ENCODE measurements at regions not wholly inside any gene's neighbourhood (a gene's known extent, or its start where the extent isn't known, plus 50 kb on each side); places are given as distances from the start of the nearest gene placed in this dataset.

DNA sequence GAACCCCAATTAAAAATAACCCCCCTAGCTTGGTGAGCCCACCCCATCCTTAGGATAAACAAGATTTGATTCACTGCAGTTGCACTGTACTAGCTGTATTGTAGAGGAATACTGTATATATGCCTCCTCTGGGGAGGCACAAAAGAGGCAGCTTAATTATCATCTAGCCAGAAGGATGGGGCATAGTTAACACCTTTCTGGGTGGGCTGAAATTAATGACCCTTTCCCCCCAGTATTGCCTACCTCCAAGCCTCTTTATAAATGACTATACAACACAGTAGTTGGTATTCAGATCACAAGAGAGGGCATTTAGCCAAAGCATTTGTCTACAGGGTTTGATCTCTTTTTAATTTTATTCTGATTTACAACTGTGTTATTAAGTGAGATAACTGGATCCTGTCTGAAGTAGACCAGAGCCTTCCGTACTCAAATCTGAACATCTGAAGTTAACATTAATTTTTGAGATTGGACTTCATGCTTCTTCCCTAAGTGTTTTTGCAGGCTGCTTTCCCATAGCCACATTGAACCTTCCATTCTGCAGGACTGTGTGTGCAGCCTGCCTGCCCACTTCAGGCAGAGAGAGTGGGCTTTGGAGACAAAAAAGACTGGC, 807.0 kb upstream of the ARRDC4 start:
- Histone ChIP-seq H2BK5ac (ENCODE audit: low read length) (no peak overlapping the region), H3K36me3 (replicated peaks in 1 of 2; ENCODE audit: control insufficient read depth in 2 of 2, insufficient read depth in 2 of 2, low read length in 2 of 2) (no peaks in the 10 kb centered on the region), H4K8ac (ENCODE audit: low read depth, low read length) (no peak overlapping the region), H3K4me3 (ENCODE audit: low read length in 2 of 2) (no peak overlapping the region), H3K9me3 (replicated peaks in 1 of 2; ENCODE audit: control insufficient read depth in 2 of 2, insufficient read depth in 1 of 2, low read depth in 1 of 2, low read length in 2 of 2) (no peaks in the 10 kb centered on the region), H3K4me2 (ENCODE audit: insufficient read depth, low read length, poor library complexity, severe bottlenecking) (no peak overlapping the region), H3K79me1 (ENCODE audit: low read depth, low read length) (no peaks in the 10 kb centered on the region), H3K4ac (ENCODE audit: low read length) (no peak overlapping the region), H3K23ac (ENCODE audit: low read depth, low read length, poor library complexity) (no peak overlapping the region), H3K27me3 (ENCODE audit: control insufficient read depth in 3 of 3, insufficient read depth in 3 of 3, low read depth in 1 of 3, low read length in 3 of 3) (no peaks in the 10 kb centered on the region), H2BK15ac (ENCODE audit: low read length) (no peak overlapping the region), H3K9ac (ENCODE audit: low read depth, low read length, poor library complexity) (no peak overlapping the region), H3K18ac (ENCODE audit: low read length) (no peak overlapping the region), H2AFZ (ENCODE audit: low read length) (no peak overlapping the region), H2BK12ac (ENCODE audit: low read length) (no peak overlapping the region), H3K14ac (ENCODE audit: low read length) (no peak overlapping the region), H3K4me1 (ENCODE audit: control insufficient read depth in 2 of 2, insufficient read depth in 1 of 2, low read depth in 1 of 2, low read length in 2 of 2) (peaks cover 0 to 11% of the 10 kb centered on the region in 2 donors), H4K91ac (ENCODE audit: low read depth, low read length, poor library complexity) (no peak overlapping the region), H3K27ac (replicated peaks; ENCODE audit: low read length) (no peak overlapping the region), H2AK5ac (ENCODE audit: low read depth, low read length) (no peak overlapping the region), H2BK120ac (ENCODE audit: low read depth, low read length) (no peak overlapping the region)
- DNase-seq (ENCODE audit: low spot score) = no peak
- WGBS, 2 donors (ENCODE audit: extremely low coverage in 2 of 2, insufficient read length in 2 of 2, insufficient replicate concordance in 1 of 2) = no CpG with 5 or more reads among the region's 1 CpG

DNA sequence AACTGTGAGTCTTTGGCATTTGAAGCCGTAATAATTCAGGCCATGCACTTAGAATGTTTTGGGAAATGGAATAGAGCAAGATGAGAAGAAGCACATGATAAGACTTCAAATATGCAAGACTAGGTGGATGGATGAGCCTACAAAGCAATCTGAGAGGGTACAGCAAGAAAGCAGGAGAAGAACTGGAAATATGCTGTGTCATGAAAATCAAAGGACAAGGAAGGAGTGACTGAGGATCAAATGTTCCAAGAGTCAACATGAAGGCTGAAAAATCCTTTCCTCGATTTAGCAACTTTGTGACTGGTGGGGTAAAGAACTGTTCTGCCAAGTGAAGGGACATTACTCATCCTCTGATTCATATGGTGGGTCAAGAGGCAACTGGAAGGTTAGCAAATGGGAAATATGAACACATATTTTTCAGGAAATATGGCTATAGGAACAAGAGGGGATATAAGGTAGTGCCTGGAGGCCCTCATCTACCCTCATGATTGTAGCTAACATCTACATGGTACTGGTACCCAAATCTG, 803.7 kb upstream of the ARRDC4 start:
- no peak overlapping the region for H2AFZ ChIP-seq (ENCODE audit: low read length)
- H3K9ac ChIP-seq (ENCODE audit: low read depth, low read length, poor library complexity) = no peak overlapping the region
- H2BK120ac ChIP-seq (ENCODE audit: low read depth, low read length) = no peak overlapping the region
- no peak overlapping the region for H4K91ac ChIP-seq (ENCODE audit: low read depth, low read length, poor library complexity)
- H3K27ac ChIP-seq (replicated peaks; ENCODE audit: low read length) = no peak overlapping the region
- no peaks in the 10 kb centered on the region for H3K36me3 ChIP-seq (replicated peaks in 1 of 2; ENCODE audit: control insufficient read depth in 2 of 2, insufficient read depth in 2 of 2, low read length in 2 of 2)
- no peak overlapping the region for H3K14ac ChIP-seq (ENCODE audit: low read length)
- no CpG with 5 or more reads among the region's 2 CpGs for WGBS, 2 donors (ENCODE audit: extremely low coverage in 2 of 2, insufficient read length in 2 of 2, insufficient replicate concordance in 1 of 2)
- no peak overlapping the region for H2BK12ac ChIP-seq (ENCODE audit: low read length)
- H2AK5ac ChIP-seq (ENCODE audit: low read depth, low read length) = no peak overlapping the region
- H2BK5ac ChIP-seq (ENCODE audit: low read length) = no peak overlapping the region
- H3K9me3 ChIP-seq (replicated peaks in 1 of 2; ENCODE audit: control insufficient read depth in 2 of 2, insufficient read depth in 1 of 2, low read depth in 1 of 2, low read length in 2 of 2) = no peaks in the 10 kb centered on the region
- DNase-seq (ENCODE audit: low spot score) = no peak
- H3K79me1 ChIP-seq (ENCODE audit: low read depth, low read length) = no peaks in the 10 kb centered on the region
- H3K27me3 ChIP-seq (ENCODE audit: control insufficient read depth in 3 of 3, insufficient read depth in 3 of 3, low read depth in 1 of 3, low read length in 3 of 3) = no peaks in the 10 kb centered on the region
- no peak overlapping the region for H3K4me2 ChIP-seq (ENCODE audit: insufficient read depth, low read length, poor library complexity, severe bottlenecking)
- no peak overlapping the region for H3K23ac ChIP-seq (ENCODE audit: low read depth, low read length, poor library complexity)
- peaks cover 0 to 4% of the 10 kb centered on the region in 2 donors for H3K4me1 ChIP-seq (ENCODE audit: control insufficient read depth in 2 of 2, insufficient read depth in 1 of 2, low read depth in 1 of 2, low read length in 2 of 2)
- no peak overlapping the region for H3K4me3 ChIP-seq (ENCODE audit: low read length in 2 of 2)
- no peak overlapping the region for H3K4ac ChIP-seq (ENCODE audit: low read length)
- H4K8ac ChIP-seq (ENCODE audit: low read depth, low read length) = no peak overlapping the region
- H3K18ac ChIP-seq (ENCODE audit: low read length) = no peak overlapping the region
- no peak overlapping the region for H2BK15ac ChIP-seq (ENCODE audit: low read length)

DNA sequence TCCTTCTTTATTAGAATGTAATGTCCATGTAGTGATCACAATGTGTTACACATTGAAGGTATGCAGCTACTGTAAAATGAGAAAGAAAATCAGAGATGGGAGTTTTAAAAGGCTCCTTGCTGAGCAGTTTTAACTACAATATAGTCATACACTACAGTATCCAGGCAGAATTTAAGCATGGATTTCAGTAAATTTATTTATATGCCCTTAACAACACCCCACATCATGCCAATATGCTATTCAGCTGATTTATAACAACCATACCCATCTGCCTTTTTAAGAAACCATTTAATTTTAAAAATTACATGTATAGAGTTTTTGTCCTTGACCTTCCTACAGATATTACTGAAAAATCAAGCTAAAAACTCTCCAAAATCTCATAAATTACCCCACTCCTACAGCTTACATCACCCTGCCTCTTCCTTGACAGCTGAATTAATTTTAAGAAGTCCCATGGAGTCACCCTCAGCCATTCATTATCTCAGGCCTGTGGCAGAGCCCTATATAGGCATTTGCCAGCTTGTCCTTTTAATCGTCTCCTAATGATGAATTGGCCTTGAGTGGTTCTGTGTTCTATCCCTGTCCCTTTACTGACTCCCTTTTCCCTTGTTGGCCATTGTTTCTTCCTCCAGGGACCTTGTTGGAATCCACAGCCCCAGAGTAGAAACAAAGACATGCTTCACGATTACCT, 797.6 kb upstream of the ARRDC4 start:
- Histone ChIP-seq H3K14ac (ENCODE audit: low read length) (no peak overlapping the region), H3K4ac (ENCODE audit: low read length) (no peak overlapping the region), H2BK120ac (ENCODE audit: low read depth, low read length) (no peak overlapping the region), H3K36me3 (replicated peaks in 1 of 2; ENCODE audit: control insufficient read depth in 2 of 2, insufficient read depth in 2 of 2, low read length in 2 of 2) (no peaks in the 10 kb centered on the region), H3K18ac (ENCODE audit: low read length) (no peak overlapping the region), H3K79me1 (ENCODE audit: low read depth, low read length) (no peaks in the 10 kb centered on the region), H4K91ac (ENCODE audit: low read depth, low read length, poor library complexity) (no peak overlapping the region), H4K8ac (ENCODE audit: low read depth, low read length) (no peak overlapping the region), H3K9ac (ENCODE audit: low read depth, low read length, poor library complexity) (no peak overlapping the region), H3K4me1 (ENCODE audit: control insufficient read depth in 2 of 2, insufficient read depth in 1 of 2, low read depth in 1 of 2, low read length in 2 of 2) (no peaks in the 10 kb centered on the region), H3K23ac (ENCODE audit: low read depth, low read length, poor library complexity) (no peak overlapping the region), H3K4me2 (ENCODE audit: insufficient read depth, low read length, poor library complexity, severe bottlenecking) (no peak overlapping the region), H2BK5ac (ENCODE audit: low read length) (no peak overlapping the region), H2BK12ac (ENCODE audit: low read length) (no peak overlapping the region), H3K9me3 (replicated peaks in 1 of 2; ENCODE audit: control insufficient read depth in 2 of 2, insufficient read depth in 1 of 2, low read depth in 1 of 2, low read length in 2 of 2) (peaks cover 0 to 3% of the 10 kb centered on the region in 2 donors), H2AK5ac (ENCODE audit: low read depth, low read length) (no peak overlapping the region), H3K4me3 (ENCODE audit: low read length in 2 of 2) (no peak overlapping the region), H2BK15ac (ENCODE audit: low read length) (no peak overlapping the region), H3K27ac (replicated peaks; ENCODE audit: low read length) (no peak overlapping the region), H3K27me3 (ENCODE audit: control insufficient read depth in 3 of 3, insufficient read depth in 3 of 3, low read depth in 1 of 3, low read length in 3 of 3) (no peaks in the 10 kb centered on the region), H2AFZ (ENCODE audit: low read length) (no peak overlapping the region)
- WGBS, 2 donors (ENCODE audit: extremely low coverage in 2 of 2, insufficient read length in 2 of 2, insufficient replicate concordance in 1 of 2) = no CpG with 5 or more reads among the region's 2 CpGs
- DNase-seq (ENCODE audit: low spot score) = no peak

DNA sequence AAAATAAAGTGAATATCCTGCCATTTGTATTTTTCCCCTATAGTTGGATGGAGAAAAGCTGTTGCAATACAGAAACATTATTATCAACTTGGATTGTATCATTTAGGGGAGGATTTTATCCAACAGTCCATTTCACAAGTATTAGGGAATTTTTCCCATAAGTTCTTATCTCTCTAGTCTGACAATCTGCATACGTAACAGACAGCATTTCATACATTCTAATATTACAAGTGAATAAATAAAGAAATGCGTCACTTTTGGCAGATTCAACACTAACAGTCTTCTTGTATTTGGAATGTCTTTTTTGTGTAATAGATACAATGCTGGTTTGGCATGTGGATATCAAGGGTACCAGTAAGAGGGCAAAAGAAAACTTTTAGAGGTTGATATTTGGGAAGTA, 795.3 kb upstream of the ARRDC4 start:
- no peak overlapping the region for H2AK5ac ChIP-seq (ENCODE audit: low read depth, low read length)
- WGBS, 2 donors (ENCODE audit: extremely low coverage in 2 of 2, insufficient read length in 2 of 2, insufficient replicate concordance in 1 of 2) = no CpG with 5 or more reads among the region's 2 CpGs
- peaks cover 6 to 9% of the 10 kb centered on the region in 2 donors for H3K4me1 ChIP-seq (ENCODE audit: control insufficient read depth in 2 of 2, insufficient read depth in 1 of 2, low read depth in 1 of 2, low read length in 2 of 2)
- no peak overlapping the region for H3K4me2 ChIP-seq (ENCODE audit: insufficient read depth, low read length, poor library complexity, severe bottlenecking)
- no peak overlapping the region for H3K18ac ChIP-seq (ENCODE audit: low read length)
- H3K9ac ChIP-seq (ENCODE audit: low read depth, low read length, poor library complexity) = no peak overlapping the region
- no peak overlapping the region for H2BK120ac ChIP-seq (ENCODE audit: low read depth, low read length)
- H3K4ac ChIP-seq (ENCODE audit: low read length) = no peak overlapping the region
- DNase-seq (ENCODE audit: low spot score) = no peak
- H3K23ac ChIP-seq (ENCODE audit: low read depth, low read length, poor library complexity) = no peak overlapping the region
- H2BK5ac ChIP-seq (ENCODE audit: low read length) = no peak overlapping the region
- H3K27me3 ChIP-seq (ENCODE audit: control insufficient read depth in 3 of 3, insufficient read depth in 3 of 3, low read depth in 1 of 3, low read length in 3 of 3) = no peaks in the 10 kb centered on the region
- no peak overlapping the region for H3K27ac ChIP-seq (replicated peaks; ENCODE audit: low read length)
- no peak overlapping the region for H2AFZ ChIP-seq (ENCODE audit: low read length)
- no peak overlapping the region for H3K4me3 ChIP-seq (ENCODE audit: low read length in 2 of 2)
- no peak overlapping the region for H4K8ac ChIP-seq (ENCODE audit: low read depth, low read length)
- no peaks in the 10 kb centered on the region for H3K36me3 ChIP-seq (replicated peaks in 1 of 2; ENCODE audit: control insufficient read depth in 2 of 2, insufficient read depth in 2 of 2, low read length in 2 of 2)
- no peak overlapping the region for H2BK15ac ChIP-seq (ENCODE audit: low read length)
- no peak overlapping the region for H2BK12ac ChIP-seq (ENCODE audit: low read length)
- no peak overlapping the region for H3K14ac ChIP-seq (ENCODE audit: low read length)
- H3K9me3 ChIP-seq (replicated peaks in 1 of 2; ENCODE audit: control insufficient read depth in 2 of 2, insufficient read depth in 1 of 2, low read depth in 1 of 2, low read length in 2 of 2) = peaks cover 0 to 3% of the 10 kb centered on the region in 2 donors
- H4K91ac ChIP-seq (ENCODE audit: low read depth, low read length, poor library complexity) = no peak overlapping the region
- no peaks in the 10 kb centered on the region for H3K79me1 ChIP-seq (ENCODE audit: low read depth, low read length)
